Astrocyte of the cerebellum (primary cell): ENCODE measurements at regions not wholly inside any gene's neighbourhood (a gene's known extent, or its start where the extent isn't known, plus 50 kb on each side); places are given as distances from the start of the nearest gene placed in this dataset.
A peak's percentile ranks its signal among the peaks of the same experiment; 100 is the strongest.
"Not testable (repeated sequence)": the region's sequence is repeated elsewhere in the genome, so short reads cannot be mapped to it uniquely, and the experiment has no call there.

ENCODE experiments used
- DNase-seq: peaks from one replicate; pipeline ENCODE4 v3.0.0-alpha.2; 2011; ENCODE audit warnings: low read depth
- H3K4me3 ChIP-seq: 2 replicates; pipeline ENCODE4 v1.5.1; 2011; ENCODE audit warnings: mild to moderate bottlenecking, low read depth, low read length, moderate library complexity
- in situ Hi-C: cut with HindIII; loops from 2 replicates; pipeline ENCODE4 v1.10.0; 2017; ENCODE audit warnings: low sequenced_read_pairs

DNA sequence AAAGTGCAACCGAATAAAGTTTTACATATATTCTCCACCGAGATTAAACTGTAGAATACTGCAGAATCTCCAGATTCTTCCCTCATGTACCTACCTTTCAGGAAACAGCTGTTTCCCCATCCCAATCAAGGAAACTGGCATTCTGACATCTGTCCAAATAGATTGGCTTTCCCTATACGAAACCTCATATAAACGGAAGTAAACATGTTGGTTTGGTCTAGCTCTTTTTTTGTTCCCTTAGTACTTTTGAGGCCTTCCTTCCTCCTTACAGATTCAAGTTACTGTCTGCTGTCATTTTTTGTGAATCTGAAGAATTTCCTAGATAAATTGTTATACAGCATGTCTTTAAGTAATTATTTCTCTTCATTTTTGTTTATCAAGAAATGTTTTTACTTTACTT lies 554.6 kb downstream of the RPIA start:
- DNase-seq, in situ Hi-C loops, H3K4me3 ChIP-seq: not testable (repeated sequence)

DNA sequence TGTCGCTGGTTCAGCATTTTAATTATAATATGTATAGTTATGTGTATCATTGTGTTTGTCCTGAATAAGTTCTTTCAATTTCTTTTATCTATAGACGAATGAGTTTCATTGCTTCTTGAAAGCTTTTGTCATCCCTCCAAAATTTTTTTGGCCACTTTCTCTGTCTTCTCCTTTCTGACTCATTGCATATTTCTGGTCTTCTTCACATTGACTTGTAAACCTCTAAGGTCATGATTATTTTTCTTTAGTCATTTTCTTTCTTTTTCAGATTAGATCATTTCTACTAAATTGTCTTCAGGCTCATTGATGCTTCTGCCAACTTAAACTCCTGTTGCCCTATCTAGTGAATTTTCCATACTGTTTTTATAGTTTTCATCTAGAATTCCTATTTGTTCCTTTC lies 555.1 kb downstream of the RPIA start:
- in situ Hi-C loops, H3K4me3 ChIP-seq: not testable (repeated sequence)
- peak; percentile 27 for DNase-seq

DNA sequence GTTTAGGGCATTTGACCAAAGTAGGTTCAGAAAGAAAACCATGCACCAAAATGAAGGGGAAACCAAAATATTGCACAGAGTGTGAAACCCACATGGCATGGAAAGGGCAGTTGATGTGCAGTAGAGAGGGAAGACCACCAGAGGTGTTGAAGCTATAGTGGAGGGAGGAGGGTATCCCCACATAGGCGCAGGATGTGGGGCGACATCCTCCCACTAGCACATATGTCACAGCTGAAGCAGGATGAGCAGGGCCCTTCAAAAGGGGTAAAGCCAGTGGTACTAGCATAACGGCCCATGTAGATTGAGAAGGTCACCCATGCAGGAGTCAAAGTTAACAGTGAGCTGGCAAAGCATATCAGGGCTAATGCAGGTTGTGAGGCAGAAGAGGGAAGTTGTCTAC lies 563.5 kb downstream of the RPIA start:
- in situ Hi-C loops, H3K4me3 ChIP-seq, DNase-seq: not testable (repeated sequence)

DNA sequence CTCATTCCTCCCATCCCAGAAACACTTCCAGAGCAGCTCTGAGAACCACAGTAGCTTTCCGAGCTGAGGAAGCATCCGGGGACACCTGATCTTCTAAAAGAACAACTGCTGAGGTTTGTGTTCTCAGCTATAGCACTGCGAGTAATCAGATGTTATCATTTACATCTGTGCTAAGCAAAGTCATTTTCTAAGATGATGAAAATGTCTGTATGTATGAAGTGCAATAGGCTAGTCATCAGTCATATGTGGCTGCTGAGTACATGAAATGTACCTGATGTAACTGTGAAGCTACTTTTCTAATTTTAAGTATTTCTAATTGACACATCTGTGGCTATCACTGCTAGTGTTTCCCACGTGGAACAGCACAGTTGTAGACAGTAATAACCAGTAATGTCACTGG lies 582.0 kb downstream of the RPIA start:
- H3K4me3 ChIP-seq, in situ Hi-C loops, DNase-seq: not testable (repeated sequence)

DNA sequence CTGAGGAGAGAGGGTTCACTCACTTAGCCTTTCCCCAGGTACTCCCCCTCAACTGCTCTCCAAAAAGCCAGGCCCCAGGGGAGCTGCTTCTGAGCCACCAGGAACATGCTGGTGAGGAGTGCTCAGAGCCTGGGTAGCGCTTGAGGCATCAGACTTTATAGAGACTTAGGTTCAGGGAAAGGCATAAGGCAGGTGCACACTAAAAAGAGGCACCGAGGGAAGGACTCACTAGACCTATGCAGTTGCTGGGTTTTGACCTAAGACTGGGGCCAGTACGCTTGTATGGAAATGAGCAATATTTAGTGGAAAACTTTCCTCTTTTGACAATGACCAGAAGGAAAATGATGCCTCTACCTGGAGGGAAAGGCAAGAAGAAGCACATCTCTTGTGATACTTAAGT lies 589.1 kb downstream of the RPIA start:
- H3K4me3 ChIP-seq, DNase-seq, in situ Hi-C loops: not testable (repeated sequence)

DNA sequence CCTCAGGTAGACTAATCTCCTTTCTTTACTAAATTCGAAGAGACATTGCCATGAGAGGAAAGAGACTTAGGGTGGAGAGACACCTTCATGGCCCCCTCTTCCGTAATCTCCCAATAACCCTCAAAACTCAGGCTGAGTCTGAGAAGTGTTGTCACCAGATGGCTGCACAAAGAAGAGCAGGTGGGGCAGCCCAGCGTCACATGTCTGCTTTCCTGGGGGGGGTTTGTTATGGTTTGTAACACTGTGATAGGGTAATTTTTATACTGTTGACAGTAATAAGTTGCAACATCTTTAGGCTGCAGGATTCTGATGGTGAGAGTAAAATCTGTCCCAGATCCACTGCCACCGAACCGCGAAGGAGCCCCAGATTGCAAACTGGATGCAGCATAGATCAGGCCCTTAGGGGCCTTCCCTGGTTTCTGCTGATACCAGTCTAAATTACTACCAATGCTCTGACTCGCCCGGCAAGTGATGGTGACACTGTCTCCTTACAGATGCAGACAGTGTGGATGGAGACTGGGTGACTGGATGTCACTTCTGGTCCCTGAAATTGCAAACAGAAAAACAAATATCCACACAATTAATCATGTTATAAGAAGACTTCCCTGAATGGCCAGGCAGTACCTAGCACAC lies 595.1 kb downstream of the RPIA start:
- in situ Hi-C loops, H3K4me3 ChIP-seq, DNase-seq: not testable (repeated sequence)

DNA sequence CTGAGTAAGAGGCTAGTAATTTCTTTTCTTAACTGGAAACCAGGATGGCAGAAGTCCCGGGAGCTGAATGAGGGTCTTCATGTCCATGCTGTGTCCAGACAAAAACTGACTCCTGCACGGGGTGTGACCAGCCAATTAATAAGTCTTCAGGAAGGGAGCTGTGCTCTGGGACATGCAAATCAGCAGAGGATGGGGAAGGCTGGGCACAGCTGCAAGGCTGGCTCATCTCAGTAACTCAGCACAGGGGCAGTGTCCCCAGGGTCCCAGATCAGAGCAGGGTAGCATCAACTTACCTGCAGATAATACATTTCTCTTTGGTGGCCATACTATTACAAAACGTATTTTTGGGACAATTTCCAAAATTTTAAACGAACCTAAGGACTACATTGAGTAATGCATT lies 595.6 kb downstream of the RPIA start:
- DNase-seq, H3K4me3 ChIP-seq, in situ Hi-C loops: not testable (repeated sequence)

DNA sequence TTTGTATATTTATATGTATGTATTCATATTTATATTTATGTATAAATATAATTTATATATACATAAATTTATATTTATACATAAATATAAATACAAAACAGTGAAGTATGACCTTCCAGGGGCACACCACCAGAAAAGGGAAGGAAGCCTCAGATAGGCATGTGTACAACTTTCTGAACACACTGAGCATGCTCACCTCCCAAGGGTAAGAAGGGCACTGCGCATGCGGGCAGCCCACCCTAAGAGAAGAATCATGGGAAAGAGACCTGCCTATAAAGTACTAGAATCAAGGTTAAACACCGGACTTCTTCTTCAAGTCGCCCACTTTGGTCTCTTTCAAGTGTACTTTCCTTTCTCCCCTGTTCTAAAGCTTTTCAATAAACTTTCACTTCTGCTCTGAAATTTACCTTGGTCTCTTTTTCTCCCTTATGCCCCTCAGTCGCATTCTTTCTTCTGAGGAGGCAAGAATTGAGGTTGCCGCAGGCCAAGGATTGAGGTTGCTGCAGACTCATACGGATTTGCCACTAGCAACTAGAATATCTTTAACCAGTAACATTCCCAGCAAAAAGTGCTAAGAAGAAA lies 600.3 kb downstream of the RPIA start:
- in situ Hi-C loops, DNase-seq, H3K4me3 ChIP-seq: not testable (repeated sequence)

DNA sequence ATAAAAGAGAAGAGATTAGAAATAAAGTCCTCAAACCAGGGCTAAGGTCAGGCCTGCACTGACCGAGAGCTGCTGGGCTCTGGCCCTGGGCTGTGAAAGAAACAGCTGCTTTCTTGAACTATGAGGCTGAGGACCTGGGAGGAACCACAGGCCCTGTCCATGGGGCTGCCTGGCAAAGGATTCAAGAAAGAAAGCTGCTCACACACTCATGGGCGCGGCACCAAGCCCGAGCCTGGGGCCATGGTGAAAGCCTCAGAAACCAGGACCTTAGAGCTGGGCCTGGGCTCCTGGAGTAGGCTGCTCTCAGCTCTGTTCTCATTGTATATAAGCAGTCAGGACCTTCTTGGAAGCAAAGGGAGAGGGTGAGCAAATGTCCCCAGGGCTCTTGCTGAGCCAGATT lies 601.9 kb downstream of the RPIA start:
- H3K4me3 ChIP-seq, in situ Hi-C loops, DNase-seq: not testable (repeated sequence)

DNA sequence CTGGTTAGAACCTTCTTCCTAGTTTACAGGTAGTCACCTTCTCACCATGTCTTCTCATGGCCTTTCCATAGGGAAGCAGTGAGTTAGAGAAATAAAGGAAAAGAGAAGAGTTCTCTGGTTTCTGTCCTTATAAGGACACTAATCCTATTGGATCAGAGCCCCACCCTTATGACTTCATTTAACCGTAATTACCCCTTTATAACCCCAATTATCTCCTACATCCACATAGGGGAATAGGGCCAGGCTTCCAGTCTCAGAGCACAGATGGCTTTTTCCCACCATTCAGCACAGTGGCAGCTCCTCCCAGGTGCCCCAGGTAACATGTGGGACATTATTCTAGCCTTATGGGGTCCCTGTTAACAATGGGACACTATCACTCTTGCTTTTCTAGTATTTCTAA lies 602.9 kb downstream of the RPIA start:
- H3K4me3 ChIP-seq, DNase-seq, in situ Hi-C loops: not testable (repeated sequence)

DNA sequence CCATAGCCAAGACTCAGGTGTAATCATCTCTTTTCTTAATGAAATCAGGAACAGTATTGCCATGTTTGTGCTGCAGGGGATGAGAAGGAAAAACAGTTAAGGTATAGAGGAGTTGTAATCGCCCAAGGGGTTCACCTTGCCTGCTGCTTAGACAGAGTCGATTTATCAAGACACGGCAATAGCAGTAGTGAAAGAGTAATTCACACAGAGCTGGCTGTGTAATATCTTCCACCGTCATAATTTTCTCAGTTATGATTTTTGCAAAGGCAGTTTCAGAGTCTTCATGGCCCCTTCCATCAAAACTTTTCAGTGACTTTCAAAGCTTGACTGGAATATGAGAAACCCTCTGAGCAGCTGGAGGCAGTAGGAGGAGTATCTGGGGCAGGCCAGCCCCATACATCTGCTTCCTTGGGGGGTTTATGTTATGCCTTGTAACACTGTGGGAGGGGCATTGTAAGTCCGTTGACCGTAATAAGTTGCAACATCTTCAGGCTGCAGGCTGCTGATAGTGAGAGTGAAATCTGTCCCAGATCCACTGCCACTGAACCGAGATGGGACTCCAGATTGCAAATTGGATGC lies 605.4 kb downstream of the RPIA start:
- H3K4me3 ChIP-seq, in situ Hi-C loops, DNase-seq: not testable (repeated sequence)

DNA sequence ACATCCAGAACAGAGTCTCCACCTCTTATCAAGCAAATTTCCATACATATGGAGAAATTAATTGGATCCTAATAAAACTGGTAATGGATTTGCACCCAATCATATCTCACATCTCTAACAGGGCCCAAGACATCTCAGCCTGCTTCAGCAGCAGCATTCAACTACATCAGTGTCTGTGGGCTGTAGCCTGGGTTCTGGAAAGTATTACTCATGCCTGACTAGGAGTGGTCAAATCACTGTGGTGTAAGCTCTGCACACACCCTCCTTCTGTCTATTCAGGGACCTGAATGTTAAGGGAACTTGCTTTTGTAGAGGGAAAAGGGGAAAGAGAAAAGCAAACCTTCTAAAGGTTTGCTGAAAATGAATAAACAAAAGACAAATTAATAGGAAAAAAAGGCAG lies 607.7 kb downstream of the RPIA start:
- DNase-seq, in situ Hi-C loops, H3K4me3 ChIP-seq: not testable (repeated sequence)

DNA sequence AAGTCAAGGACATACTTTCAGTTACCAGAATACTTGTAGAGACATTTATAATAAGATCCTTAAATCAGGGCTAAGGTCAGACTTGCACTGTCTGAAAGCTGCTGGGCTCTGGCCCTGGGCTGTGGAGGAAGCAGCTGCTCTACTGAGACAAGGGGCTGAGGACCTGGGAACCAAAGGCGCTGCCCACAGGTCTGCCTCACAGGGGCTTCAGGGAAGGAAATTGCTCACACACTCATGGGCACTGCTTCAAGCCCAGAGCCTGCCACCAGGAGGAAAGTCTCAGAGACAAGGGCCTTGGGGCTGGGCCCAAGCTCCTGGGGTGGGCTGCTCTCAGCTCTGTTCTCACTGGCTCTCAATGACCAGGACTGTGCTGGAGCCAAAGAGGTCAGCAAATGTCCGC lies 614.1 kb downstream of the RPIA start:
- in situ Hi-C loops, H3K4me3 ChIP-seq, DNase-seq: not testable (repeated sequence)

DNA sequence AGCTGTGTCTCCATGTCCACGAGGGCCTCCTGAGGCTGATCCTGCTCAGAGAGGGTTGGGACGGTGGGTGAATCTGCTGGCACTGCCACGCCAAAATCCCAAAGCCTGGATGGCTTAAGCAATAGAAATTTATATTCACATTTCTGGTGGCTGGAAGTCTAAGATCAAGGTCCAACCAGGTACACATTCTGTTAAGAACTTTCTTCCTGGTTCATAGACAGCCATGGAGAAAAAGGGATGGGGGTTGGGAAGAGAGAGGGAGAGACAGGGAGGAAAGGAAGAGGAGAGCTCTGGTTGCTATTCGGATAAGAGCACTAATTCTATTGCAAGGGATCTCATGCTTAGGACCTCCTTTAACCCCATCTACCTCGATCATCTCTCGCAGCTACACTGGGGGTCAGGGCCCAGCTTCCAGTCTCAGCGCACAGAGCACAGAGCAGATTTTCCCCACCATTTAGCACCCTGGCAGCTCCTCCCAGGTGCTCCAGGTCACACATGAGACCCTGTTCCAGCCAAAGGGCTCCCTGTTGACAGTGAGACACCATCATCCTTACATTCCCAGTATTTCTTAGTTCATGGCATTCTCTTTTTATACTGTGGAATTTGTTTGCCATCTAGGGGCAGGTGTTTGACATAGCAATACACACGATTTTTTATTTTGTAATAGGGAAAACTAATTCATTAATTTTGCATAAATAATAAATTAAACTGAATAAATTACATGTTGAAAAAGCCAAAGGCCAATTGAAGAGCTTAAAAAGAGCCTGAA lies 615.6 kb downstream of the RPIA start:
- DNase-seq, in situ Hi-C loops, H3K4me3 ChIP-seq: not testable (repeated sequence)

DNA sequence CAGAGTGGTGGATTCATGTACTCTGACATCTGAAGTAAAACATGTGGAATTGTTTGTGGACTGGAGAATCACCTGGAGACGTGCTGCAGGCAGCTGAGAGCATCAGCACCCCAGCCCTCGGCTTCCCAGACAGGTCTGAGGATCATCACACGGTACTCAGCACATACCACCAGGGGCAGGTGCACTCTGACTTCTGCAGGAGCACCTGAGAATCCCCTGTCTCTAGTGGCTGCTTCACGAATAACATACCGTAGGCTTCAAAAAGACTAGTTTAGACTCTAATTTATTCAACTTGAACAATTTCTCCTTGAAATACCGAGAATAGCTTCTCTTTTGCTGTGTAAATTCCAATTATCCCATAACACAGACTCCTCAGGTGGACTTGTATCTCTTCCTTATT lies 627.5 kb downstream of the RPIA start:
- H3K4me3 ChIP-seq, DNase-seq, in situ Hi-C loops: not testable (repeated sequence)

DNA sequence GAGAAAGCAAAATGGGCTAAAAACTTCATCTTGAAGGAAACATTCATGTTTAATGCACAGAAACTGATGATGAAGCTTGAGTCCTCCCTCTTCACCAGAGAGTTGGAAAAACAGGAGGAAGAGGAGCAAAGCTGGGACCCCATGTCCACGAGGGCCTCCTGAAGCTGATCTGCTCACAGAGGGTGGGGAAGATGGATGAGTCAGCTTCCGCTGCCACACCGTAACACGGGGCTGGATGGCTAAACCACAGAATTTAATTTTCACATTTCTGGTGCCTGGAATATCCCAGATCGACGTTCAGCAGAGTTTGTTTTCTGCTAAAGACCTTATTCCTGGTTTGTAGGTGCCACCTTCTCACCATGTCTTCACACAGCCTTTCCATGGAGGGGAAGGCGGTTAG lies 634.4 kb downstream of the RPIA start:
- DNase-seq, in situ Hi-C loops, H3K4me3 ChIP-seq: not testable (repeated sequence)

DNA sequence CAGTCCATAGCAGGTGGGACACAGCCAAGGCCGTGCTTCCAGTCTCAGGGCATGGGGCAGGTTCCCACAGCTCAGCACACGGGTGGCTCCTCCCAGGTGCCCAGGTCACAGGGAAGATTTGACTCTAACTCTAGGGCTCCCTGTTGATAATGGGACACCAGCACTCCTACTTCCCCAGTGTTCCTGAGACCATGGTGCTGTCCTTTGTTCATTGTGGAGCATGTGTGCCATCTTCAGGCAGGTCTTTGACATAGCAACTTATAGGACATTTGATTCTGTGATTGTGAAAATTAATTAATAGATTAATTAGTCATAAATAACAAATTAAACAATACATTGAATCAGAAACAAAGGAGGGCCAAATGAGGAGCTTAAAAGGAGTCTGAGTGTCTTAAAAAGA lies 635.0 kb downstream of the RPIA start:
- DNase-seq, in situ Hi-C loops, H3K4me3 ChIP-seq: not testable (repeated sequence)

DNA sequence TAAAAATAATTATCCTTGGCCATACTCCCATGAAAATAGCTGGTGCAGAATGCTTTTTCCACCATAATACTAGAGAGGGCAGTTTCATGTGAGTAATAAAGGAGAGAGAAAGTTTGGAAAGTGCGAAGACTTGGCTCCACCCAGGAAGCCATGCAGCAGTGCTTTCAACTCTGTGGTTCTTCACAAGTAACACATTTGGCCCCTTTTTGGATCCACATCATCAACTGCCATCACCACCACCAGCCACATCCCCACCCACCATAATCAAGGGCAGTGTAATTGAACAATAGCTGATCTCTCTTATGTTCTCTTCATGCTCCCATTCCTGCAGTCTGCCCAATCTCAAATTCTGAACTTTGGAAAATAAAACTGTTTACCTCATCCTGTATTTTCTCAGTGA lies 637.3 kb downstream of the RPIA start:
- in situ Hi-C loops, H3K4me3 ChIP-seq, DNase-seq: not testable (repeated sequence)
